ACC112 (cell line): ENCODE measurements at regions not wholly inside any gene's neighbourhood (a gene's known extent, or its start where the extent isn't known, plus 50 kb on each side); places are given as distances from the start of the nearest gene placed in this dataset.

ENCODE experiments used
- H2AFZ ChIP-seq: fragments of 200-600 bp; sonication (generic); one replicate; pipeline ENCODE4 v1.6.0; 2017; ENCODE audit warnings: antibody characterized with exemption, low read length; ENCODE audit not compliant: unreplicated experiment
- H3K27ac ChIP-seq: fragments of 200-600 bp; sonication (generic); 2 replicates; pipeline ENCODE4 v1.5.1; 2014; ENCODE audit warnings: low read depth, mild to moderate bottlenecking, antibody characterized with exemption, low read length, moderate library complexity
- H3K27me3 ChIP-seq: fragments of 200-600 bp; sonication (generic); 2 replicates; pipeline ENCODE4 v1.6.1; 2014; ENCODE audit warnings: mild to moderate bottlenecking, antibody characterized with exemption, low read length, moderate library complexity, mixed read lengths; ENCODE audit not compliant: insufficient read depth
- H3K36me3 ChIP-seq: fragments of 200-600 bp; sonication (generic); 2 replicates; pipeline ENCODE4 v1.6.1; 2016; ENCODE audit warnings: mild to moderate bottlenecking, antibody characterized with exemption, low read length, moderate library complexity, mixed read lengths; ENCODE audit not compliant: insufficient read depth
- H3K4me1 ChIP-seq: fragments of 200-600 bp; sonication (generic); one replicate; pipeline ENCODE4 v1.6.1; 2016; ENCODE audit warnings: low read length, mixed read lengths; ENCODE audit not compliant: insufficient read depth, unreplicated experiment, control insufficient read depth
- H3K4me3 ChIP-seq: fragments of 200-600 bp; sonication (generic); 2 replicates; pipeline ENCODE4 v1.5.1; 2014; ENCODE audit warnings: mild to moderate bottlenecking, low read depth, low read length
- H3K79me2 ChIP-seq: fragments of 200-600 bp; sonication (generic); one replicate; pipeline ENCODE4 v1.6.0; 2016; ENCODE audit warnings: low read length; ENCODE audit not compliant: control insufficient read depth, unreplicated experiment, insufficient read depth

- H3K27ac ChIP-seq, result no peak overlapping the region
- H3K36me3 ChIP-seq, result no peaks in the 10 kb centered on the region
- no peaks in the 10 kb centered on the region for H3K27me3 ChIP-seq
- H3K4me3 ChIP-seq, result no peak overlapping the region
- H3K4me1 ChIP-seq, result no peaks in the 10 kb centered on the region
- no peak overlapping the region for H2AFZ ChIP-seq
- no peaks in the 10 kb centered on the region for H3K79me2 ChIP-seq
Observed at GRCh38 chr6:126738146-126738545, 380.3 kb upstream of the RSPO3 start.

GRCh38 chr6:126738641-126739040 lies 379.8 kb upstream of the RSPO3 start:
- Histone ChIP-seq H3K36me3 (no peaks in the 10 kb centered on the region), H2AFZ (no peak overlapping the region), H3K27ac (no peak overlapping the region), H3K27me3 (no peaks in the 10 kb centered on the region), H3K79me2 (no peaks in the 10 kb centered on the region), H3K4me3 (no peak overlapping the region), H3K4me1 (no peaks in the 10 kb centered on the region)

GRCh38 chr6:126743076-126743475 lies 375.4 kb upstream of the RSPO3 start:
- H3K4me1 ChIP-seq, result no peaks in the 10 kb centered on the region
- no peak overlapping the region for H3K27ac ChIP-seq
- H3K79me2 ChIP-seq, result no peaks in the 10 kb centered on the region
- H2AFZ ChIP-seq, result no peak overlapping the region
- no peaks in the 10 kb centered on the region for H3K36me3 ChIP-seq
- no peak overlapping the region for H3K4me3 ChIP-seq
- no peaks in the 10 kb centered on the region for H3K27me3 ChIP-seq

- no peaks in the 10 kb centered on the region for H3K36me3 ChIP-seq
- H3K4me1 ChIP-seq, result no peaks in the 10 kb centered on the region
- H3K27ac ChIP-seq, result no peak overlapping the region
- no peak overlapping the region for H2AFZ ChIP-seq
- H3K4me3 ChIP-seq, result no peak overlapping the region
- no peaks in the 10 kb centered on the region for H3K27me3 ChIP-seq
- no peaks in the 10 kb centered on the region for H3K79me2 ChIP-seq
Observed at GRCh38 chr6:126747728-126748540, 370.5 kb upstream of the RSPO3 start.

GRCh38 chr6:126753606-126754005 lies 364.9 kb upstream of the RSPO3 start:
- no peak overlapping the region for H3K4me3 ChIP-seq
- H2AFZ ChIP-seq, result no peak overlapping the region
- H3K27ac ChIP-seq, result no peak overlapping the region
- H3K4me1 ChIP-seq, result no peaks in the 10 kb centered on the region
- no peaks in the 10 kb centered on the region for H3K36me3 ChIP-seq
- H3K79me2 ChIP-seq, result no peaks in the 10 kb centered on the region
- no peaks in the 10 kb centered on the region for H3K27me3 ChIP-seq

- Histone ChIP-seq H3K27ac (no peak overlapping the region), H3K79me2 (no peaks in the 10 kb centered on the region), H2AFZ (no peak overlapping the region), H3K27me3 (no peaks in the 10 kb centered on the region), H3K4me1 (no peaks in the 10 kb centered on the region), H3K4me3 (no peak overlapping the region), H3K36me3 (no peaks in the 10 kb centered on the region)
Observed at GRCh38 chr6:126761854-126762253, 356.6 kb upstream of the RSPO3 start.

GRCh38 chr6:126764104-126764503 lies 354.4 kb upstream of the RSPO3 start:
- Histone ChIP-seq H3K27ac (no peak overlapping the region), H2AFZ (no peak overlapping the region), H3K4me1 (no peaks in the 10 kb centered on the region), H3K4me3 (no peak overlapping the region), H3K27me3 (no peaks in the 10 kb centered on the region), H3K36me3 (no peaks in the 10 kb centered on the region), H3K79me2 (no peaks in the 10 kb centered on the region)

GRCh38 chr6:126764671-126765070 lies 353.8 kb upstream of the RSPO3 start:
- Histone ChIP-seq H2AFZ (no peak overlapping the region), H3K4me3 (no peak overlapping the region), H3K27me3 (no peaks in the 10 kb centered on the region), H3K79me2 (no peaks in the 10 kb centered on the region), H3K4me1 (no peaks in the 10 kb centered on the region), H3K36me3 (no peaks in the 10 kb centered on the region), H3K27ac (no peak overlapping the region)

GRCh38 chr6:126766820-126767219 lies 351.7 kb upstream of the RSPO3 start:
- Histone ChIP-seq H3K79me2 (no peaks in the 10 kb centered on the region), H2AFZ (no peak overlapping the region), H3K27me3 (no peaks in the 10 kb centered on the region), H3K4me3 (no peak overlapping the region), H3K27ac (no peak overlapping the region), H3K4me1 (no peaks in the 10 kb centered on the region), H3K36me3 (no peaks in the 10 kb centered on the region)

- Histone ChIP-seq H3K27me3 (no peaks in the 10 kb centered on the region), H3K4me3 (no peak overlapping the region), H3K79me2 (no peaks in the 10 kb centered on the region), H2AFZ (no peak overlapping the region), H3K36me3 (no peaks in the 10 kb centered on the region), H3K4me1 (no peaks in the 10 kb centered on the region), H3K27ac (no peak overlapping the region)
Observed at GRCh38 chr6:126767711-126768110, 350.8 kb upstream of the RSPO3 start.

GRCh38 chr6:126770176-126770575 lies 348.3 kb upstream of the RSPO3 start:
- H3K27ac ChIP-seq, result no peak overlapping the region
- no peaks in the 10 kb centered on the region for H3K79me2 ChIP-seq
- peaks cover 5% of the 10 kb centered on the region for H3K4me1 ChIP-seq
- no peaks in the 10 kb centered on the region for H3K27me3 ChIP-seq
- no peak overlapping the region for H2AFZ ChIP-seq
- no peak overlapping the region for H3K4me3 ChIP-seq
- no peaks in the 10 kb centered on the region for H3K36me3 ChIP-seq
